Neuronal stem cell (in vitro differentiated cells): ENCODE measurements at regions not wholly inside any gene's neighbourhood (a gene's known extent, or its start where the extent isn't known, plus 50 kb on each side); places are given as distances from the start of the nearest gene placed in this dataset.

Experiments
- DNase-seq: peaks from one replicate; pipeline ENCODE4 v3.0.0-alpha.2; 2013; ENCODE audit warnings: low spot score
- H2AFZ ChIP-seq: one replicate; pipeline ENCODE4 v1.6.1; 2013; ENCODE audit warnings: mild to moderate bottlenecking, low read length, inconsistent platforms
- H2AK5ac ChIP-seq: 2 replicates; pipeline ENCODE4 v1.6.1; 2013; ENCODE audit warnings: low read depth, mild to moderate bottlenecking, inconsistent platforms, low read length, moderate library complexity, mixed read lengths
- H2BK120ac ChIP-seq: 2 replicates; pipeline ENCODE4 v1.6.1; 2013; ENCODE audit warnings: low read depth, mild to moderate bottlenecking, inconsistent platforms, low read length, moderate library complexity, mixed read lengths
- H2BK12ac ChIP-seq: one replicate; pipeline ENCODE4 v1.6.1; 2013; ENCODE audit warnings: low read length, inconsistent platforms
- H2BK15ac ChIP-seq: 2 replicates; pipeline ENCODE4 v1.6.1; 2013; ENCODE audit warnings: mild to moderate bottlenecking, low read length, inconsistent platforms, mixed read lengths
- H2BK5ac ChIP-seq: one replicate; pipeline ENCODE4 v1.6.1; 2013; ENCODE audit warnings: inconsistent platforms, mild to moderate bottlenecking, low read length, moderate library complexity
- H3K14ac ChIP-seq: one replicate; pipeline ENCODE4 v1.6.1; 2013; ENCODE audit warnings: low read length, inconsistent platforms
- H3K18ac ChIP-seq: 2 replicates; pipeline ENCODE4 v1.6.1; 2013; ENCODE audit warnings: low read length, inconsistent platforms
- H3K23ac ChIP-seq: 2 replicates; pipeline ENCODE4 v1.6.1; 2013; ENCODE audit warnings: low read depth, mild to moderate bottlenecking, mixed read lengths, low read length, inconsistent platforms; ENCODE audit not compliant: poor library complexity
- H3K27ac ChIP-seq: replicated peaks from 3 replicates; pipeline ENCODE4 v1.5.1; 2013; ENCODE audit warnings: low read length, inconsistent platforms
- H3K27me3 ChIP-seq, 3 experiments: 2 replicates each; pipeline ENCODE4 v1.6.1; 2013; ENCODE audit warnings: low read length in 3 of 3, mild to moderate bottlenecking in 2 of 3, inconsistent platforms in 1 of 3, low read depth in 1 of 3, mixed read lengths in 1 of 3, moderate library complexity in 1 of 3; ENCODE audit not compliant: control insufficient read depth in 3 of 3, insufficient read depth in 3 of 3
- H3K36me3 ChIP-seq, 2 donors: replicated peaks in 1 of 2; 2 replicates each; pipeline ENCODE4 v1.6.1; 2013; ENCODE audit warnings: low read length in 2 of 2; ENCODE audit not compliant: control insufficient read depth in 2 of 2, insufficient read depth in 2 of 2
- H3K4ac ChIP-seq: 2 replicates; pipeline ENCODE4 v1.6.1; 2013; ENCODE audit warnings: inconsistent platforms, mild to moderate bottlenecking, low read length, moderate library complexity
- H3K4me1 ChIP-seq, 2 donors: 1 replicate in 1 of 2; 2 replicates in 1 of 2; pipeline ENCODE4 v1.6.1; 2013; ENCODE audit warnings: low read length in 2 of 2, low read depth in 1 of 2; ENCODE audit not compliant: control insufficient read depth in 2 of 2, insufficient read depth in 1 of 2
- H3K4me2 ChIP-seq: one replicate; pipeline ENCODE4 v1.6.1; 2013; ENCODE audit warnings: mild to moderate bottlenecking, low read length, inconsistent platforms; ENCODE audit not compliant: insufficient read depth, poor library complexity, severe bottlenecking
- H3K4me3 ChIP-seq, 2 donors: 2 replicates each; pipeline ENCODE4 v1.5.1; 2013; ENCODE audit warnings: low read length in 2 of 2, mild to moderate bottlenecking in 2 of 2, inconsistent platforms in 1 of 2, moderate library complexity in 1 of 2
- H3K79me1 ChIP-seq: one replicate; pipeline ENCODE4 v1.6.1; 2013; ENCODE audit warnings: low read depth, mild to moderate bottlenecking, inconsistent platforms, low read length, moderate library complexity
- H3K9ac ChIP-seq: one replicate; pipeline ENCODE4 v1.6.1; 2013; ENCODE audit warnings: mild to moderate bottlenecking, low read depth, low read length, inconsistent platforms; ENCODE audit not compliant: poor library complexity
- H3K9me3 ChIP-seq, 2 donors: replicated peaks in 1 of 2; 2 replicates each; pipeline versions ENCODE3 to v1.6.1; 2013; ENCODE audit warnings: low read length in 2 of 2, mild to moderate bottlenecking in 2 of 2, inconsistent platforms in 1 of 2, low read depth in 1 of 2, mixed read lengths in 1 of 2, moderate library complexity in 1 of 2; ENCODE audit not compliant: control insufficient read depth in 2 of 2, insufficient read depth in 1 of 2
- H4K8ac ChIP-seq: one replicate; pipeline ENCODE4 v1.6.1; 2013; ENCODE audit warnings: low read depth, mild to moderate bottlenecking, inconsistent platforms, low read length, moderate library complexity
- H4K91ac ChIP-seq: one replicate; pipeline ENCODE4 v1.6.1; 2013; ENCODE audit warnings: low read length, low read depth, mild to moderate bottlenecking, inconsistent platforms; ENCODE audit not compliant: poor library complexity
- WGBS, 2 donors: extraction: QIAGEN DNeasy Blood & Tissue Kit; methylation state at CpG; one replicate each; pipeline ENCODE4 v1.1.7; 2013; ENCODE audit warnings: missing lambda C conversion rate in 2 of 2, mixed read lengths in 1 of 2; ENCODE audit not compliant: insufficient read length in 2 of 2, insufficient replicate concordance in 1 of 2; ENCODE audit errors: extremely low coverage in 2 of 2; 5-methylcytosine and 5-hydroxymethylcytosine counted together

DNA sequence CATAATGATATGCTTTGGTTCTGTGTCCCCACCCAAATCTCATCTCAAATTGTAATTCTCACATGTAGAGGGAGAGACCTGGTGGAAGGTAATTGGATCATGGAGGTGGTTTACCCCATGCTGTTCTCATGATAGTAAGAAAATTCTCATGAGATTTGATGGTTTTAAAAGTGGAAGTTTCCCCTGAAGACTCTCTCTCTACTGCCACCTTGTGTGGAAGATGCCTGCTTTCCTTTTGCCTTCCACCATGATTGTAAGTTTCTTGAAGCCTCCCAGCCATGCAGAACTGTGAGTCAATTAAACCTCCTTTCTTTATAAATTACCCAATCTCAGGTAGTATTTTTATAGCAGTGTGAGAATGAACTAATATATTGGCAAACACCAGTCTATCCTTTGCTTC lies 260.4 kb upstream of the PPFIA2 start:
- Histone ChIP-seq H4K91ac (no peak overlapping the region), H3K4me2 (no peak overlapping the region), H3K9me3 (peaks cover 0 to 1% of the 10 kb centered on the region in 2 donors), H3K27me3 (no peaks in the 10 kb centered on the region), H3K9ac (no peak overlapping the region), H3K27ac (no peak overlapping the region), H3K4me3 (no peak overlapping the region), H2BK120ac (no peak overlapping the region), H3K23ac (no peak overlapping the region), H3K4ac (no peak overlapping the region), H2BK12ac (no peak overlapping the region), H3K36me3 (no peaks in the 10 kb centered on the region), H2BK5ac (no peak overlapping the region), H3K4me1 (no peaks in the 10 kb centered on the region), H4K8ac (no peak overlapping the region), H2AFZ (no peak overlapping the region), H3K14ac (no peak overlapping the region), H2AK5ac (no peak overlapping the region), H3K18ac (no peak overlapping the region), H3K79me1 (no peaks in the 10 kb centered on the region), H2BK15ac (no peak overlapping the region)
- no peak for DNase-seq

DNA sequence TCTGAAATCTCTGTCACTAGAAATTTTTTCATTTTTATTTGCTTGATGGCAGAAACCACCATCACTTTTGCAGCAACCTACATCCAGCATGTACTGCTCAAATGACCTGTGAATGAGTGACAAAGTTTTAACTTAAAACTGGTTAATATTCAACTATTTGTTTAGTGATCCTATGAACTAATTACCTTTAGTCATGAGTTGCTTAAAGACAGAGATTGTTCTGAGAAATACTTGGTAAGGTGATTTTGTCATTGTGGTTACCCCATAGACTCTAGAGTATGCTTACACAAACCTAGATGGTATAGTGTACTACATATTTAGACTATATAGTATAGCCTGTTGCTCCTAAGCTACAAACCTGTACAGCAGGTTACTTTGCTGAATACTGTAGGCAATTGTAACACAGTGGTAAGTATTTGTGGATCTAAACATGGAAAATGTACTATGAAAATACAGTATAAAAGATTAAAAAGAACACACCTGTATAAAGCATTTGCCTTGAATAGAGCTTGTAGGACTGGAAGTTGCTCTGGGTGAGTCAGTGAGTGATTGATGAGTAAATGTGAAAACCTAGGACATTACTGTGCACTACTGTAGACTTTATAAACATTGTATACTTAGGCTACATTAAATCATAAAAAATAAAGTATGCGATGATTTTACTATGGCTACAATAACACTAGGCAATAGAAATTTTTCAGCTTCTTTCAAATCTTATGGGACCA lies 256.6 kb upstream of the PPFIA2 start:
- no CpG with 5 or more reads among the region's 1 CpG for WGBS, 2 donors
- H4K91ac ChIP-seq = no peak overlapping the region
- no peak overlapping the region for H3K23ac ChIP-seq
- no peak overlapping the region for H3K18ac ChIP-seq
- H3K4ac ChIP-seq = no peak overlapping the region
- H2BK12ac ChIP-seq = no peak overlapping the region
- no peak for DNase-seq
- no peaks in the 10 kb centered on the region for H3K27me3 ChIP-seq
- H3K9ac ChIP-seq = no peak overlapping the region
- no peak overlapping the region for H2BK120ac ChIP-seq
- H3K9me3 ChIP-seq = peaks cover 0 to 1% of the 10 kb centered on the region in 2 donors
- H3K36me3 ChIP-seq = no peaks in the 10 kb centered on the region
- H3K14ac ChIP-seq = no peak overlapping the region
- no peak overlapping the region for H2AFZ ChIP-seq
- H3K4me1 ChIP-seq = no peaks in the 10 kb centered on the region
- H4K8ac ChIP-seq = no peak overlapping the region
- H3K79me1 ChIP-seq = no peaks in the 10 kb centered on the region
- no peak overlapping the region for H3K27ac ChIP-seq
- H2BK5ac ChIP-seq = no peak overlapping the region
- H2AK5ac ChIP-seq = no peak overlapping the region
- H3K4me3 ChIP-seq = no peak overlapping the region
- no peak overlapping the region for H2BK15ac ChIP-seq
- H3K4me2 ChIP-seq = no peak overlapping the region

DNA sequence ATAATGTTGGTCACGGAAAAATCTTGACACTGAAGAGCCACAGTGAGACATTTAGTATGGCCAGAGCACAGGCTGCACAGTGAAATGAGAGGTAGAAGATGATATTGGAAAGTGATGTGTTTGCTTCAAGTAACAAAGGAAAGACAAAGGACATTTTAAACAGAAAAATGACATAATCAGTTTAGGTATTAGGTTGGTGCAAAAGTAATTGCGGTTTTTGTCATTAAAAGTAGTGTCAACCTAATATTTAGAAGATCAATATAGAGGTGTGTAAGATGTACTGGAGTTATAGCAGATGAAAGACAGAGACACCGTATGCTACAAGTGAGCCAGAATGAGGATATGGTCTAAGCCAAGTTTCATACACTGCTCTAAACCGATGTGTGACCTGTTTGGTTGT lies 253.0 kb upstream of the PPFIA2 start:
- Histone ChIP-seq H3K9me3 (no peaks in the 10 kb centered on the region), H3K14ac (no peak overlapping the region), H2BK15ac (no peak overlapping the region), H3K9ac (no peak overlapping the region), H3K79me1 (no peaks in the 10 kb centered on the region), H3K36me3 (no peaks in the 10 kb centered on the region), H3K4me2 (no peak overlapping the region), H2AK5ac (no peak overlapping the region), H2BK120ac (no peak overlapping the region), H3K27ac (no peak overlapping the region), H3K27me3 (no peaks in the 10 kb centered on the region), H3K4me1 (no peaks in the 10 kb centered on the region), H2AFZ (no peak overlapping the region), H3K4me3 (no peak overlapping the region), H2BK5ac (no peak overlapping the region), H3K23ac (no peak overlapping the region), H3K18ac (no peak overlapping the region), H3K4ac (no peak overlapping the region), H4K91ac (no peak overlapping the region), H2BK12ac (no peak overlapping the region), H4K8ac (no peak overlapping the region)
- DNase-seq = no peak
- no CpG with 5 or more reads among the region's 4 CpGs for WGBS, 2 donors

DNA sequence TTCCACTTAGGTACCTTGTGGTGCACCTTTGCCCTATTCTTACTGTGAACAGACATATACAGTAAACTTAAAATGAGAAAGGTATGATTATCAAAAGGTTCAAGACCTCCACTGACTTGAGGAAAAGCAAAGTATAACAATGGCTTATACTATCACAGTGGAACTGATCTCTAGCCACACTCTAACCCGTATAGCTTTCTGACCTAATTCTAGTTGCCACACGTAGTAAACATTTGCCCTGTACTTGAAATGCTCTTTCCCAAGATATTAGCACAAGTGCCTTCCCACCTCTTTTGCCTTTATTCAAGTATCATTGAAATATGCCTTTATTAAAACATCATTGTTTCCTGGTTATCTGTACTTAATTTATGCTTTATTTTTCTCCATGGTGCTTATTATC lies 250.4 kb upstream of the PPFIA2 start:
- no peak overlapping the region for H3K4me3 ChIP-seq
- no CpG with 5 or more reads among the region's 2 CpGs for WGBS, 2 donors
- no peaks in the 10 kb centered on the region for H3K4me1 ChIP-seq
- H3K9ac ChIP-seq = no peak overlapping the region
- H2BK15ac ChIP-seq = no peak overlapping the region
- no peak overlapping the region for H2BK5ac ChIP-seq
- no peak overlapping the region for H3K4me2 ChIP-seq
- H2BK120ac ChIP-seq = no peak overlapping the region
- no peak overlapping the region for H3K23ac ChIP-seq
- no peak for DNase-seq
- H3K9me3 ChIP-seq = no peaks in the 10 kb centered on the region
- no peak overlapping the region for H4K8ac ChIP-seq
- no peaks in the 10 kb centered on the region for H3K27me3 ChIP-seq
- no peak overlapping the region for H3K14ac ChIP-seq
- H3K36me3 ChIP-seq = no peaks in the 10 kb centered on the region
- H4K91ac ChIP-seq = no peak overlapping the region
- no peak overlapping the region for H3K4ac ChIP-seq
- H3K27ac ChIP-seq = no peak overlapping the region
- no peaks in the 10 kb centered on the region for H3K79me1 ChIP-seq
- H2AK5ac ChIP-seq = no peak overlapping the region
- no peak overlapping the region for H2BK12ac ChIP-seq
- no peak overlapping the region for H2AFZ ChIP-seq
- no peak overlapping the region for H3K18ac ChIP-seq
